GM06990 (cell line): ENCODE measurements at regions not wholly inside any gene's neighbourhood (a gene's known extent, or its start where the extent isn't known, plus 50 kb on each side); places are given as distances from the start of the nearest gene placed in this dataset.
"Not testable (repeated sequence)": the region's sequence is repeated elsewhere in the genome, so short reads cannot be mapped to it uniquely, and the experiment has no call there.

Source experiments
- DNase-seq: peaks from one replicate; pipeline ENCODE4 v3.0.0-alpha.2; 2011; ENCODE audit not compliant: insufficient read length; ENCODE audit errors: extremely low read depth
- H3K27me3 ChIP-seq: replicated peaks from 2 replicates; pipeline ENCODE4 v1.6.0; 2011; ENCODE audit warnings: low read length; ENCODE audit not compliant: control insufficient read depth, insufficient read depth
- H3K36me3 ChIP-seq: 2 replicates; pipeline ENCODE4 v1.5.1; 2011; ENCODE audit warnings: low read length; ENCODE audit not compliant: control insufficient read depth, insufficient read depth
- H3K4me3 ChIP-seq: replicated peaks from 2 replicates; pipeline ENCODE4 v1.5.1; 2011; ENCODE audit warnings: low read depth, mild to moderate bottlenecking, control low read depth, low read length
- CTCF ChIP-seq: IDR thresholded peaks from 2 replicates; pipeline ENCODE4 v1.5.1; 2011; ENCODE audit warnings: low read length, control low read depth, mild to moderate bottlenecking, inconsistent platforms; ENCODE audit not compliant: insufficient read depth, poor library complexity, severe bottlenecking

- no peak for DNase-seq
- TF ChIP-seq CTCF: no peak
- Histone ChIP-seq H3K36me3 (no peaks in the 10 kb centered on the region), H3K4me3 (no peak overlapping the region), H3K27me3 (no peaks in the 10 kb centered on the region)
Observed at GRCh38 chr4:85039526-85039925, 73.0 kb upstream of the WDFY3 start.

- peak; percentile 4 for DNase-seq
- H3K36me3 ChIP-seq, H3K27me3 ChIP-seq, H3K4me3 ChIP-seq: not testable (repeated sequence)
Observed at GRCh38 chr4:85043812-85044496, 77.5 kb upstream of the WDFY3 start.

- no peak for TF ChIP-seq CTCF
- DNase-seq: no peak
- no peaks in the 10 kb centered on the region for H3K27me3 ChIP-seq
- no peak overlapping the region for H3K4me3 ChIP-seq
- H3K36me3 ChIP-seq: no peaks in the 10 kb centered on the region
Observed at GRCh38 chr4:85050736-85051135, 84.2 kb upstream of the WDFY3 start.

- H3K4me3 ChIP-seq: no peak overlapping the region
- no peak for DNase-seq
- H3K36me3 ChIP-seq: no peaks in the 10 kb centered on the region
- no peaks in the 10 kb centered on the region for H3K27me3 ChIP-seq
- no peak for TF ChIP-seq CTCF
Observed at GRCh38 chr4:85051526-85051925, 85.0 kb upstream of the WDFY3 start.

- H3K27me3 ChIP-seq, DNase-seq, H3K36me3 ChIP-seq, H3K4me3 ChIP-seq: not testable (repeated sequence)
Observed at GRCh38 chr4:85054925-85055324, 88.4 kb upstream of the WDFY3 start.

GRCh38 chr4:85058551-85058950 lies 92.1 kb upstream of the WDFY3 start:
- no peak for TF ChIP-seq CTCF
- H3K27me3 ChIP-seq: no peaks in the 10 kb centered on the region; the same call in 1 of the 2 replicates
- no peaks in the 10 kb centered on the region for H3K36me3 ChIP-seq
- DNase-seq: no peak
- H3K4me3 ChIP-seq: no peak overlapping the region

GRCh38 chr4:85061974-85062373 lies 95.5 kb upstream of the WDFY3 start:
- no peak for DNase-seq
- Histone ChIP-seq H3K36me3 (no peaks in the 10 kb centered on the region), H3K4me3 (no peak overlapping the region), H3K27me3 (no peaks in the 10 kb centered on the region; the same call in 1 of the 2 replicates)
- TF ChIP-seq CTCF: no peak
